SK-N-SH treated with all-trans-retinoic acid at 6 μM for 48 hours (cell line): ENCODE measurements at regions not wholly inside any gene's neighbourhood (a gene's known extent, or its start where the extent isn't known, plus 50 kb on each side); places are given as distances from the start of the nearest gene placed in this dataset.

Experiments
- ATAC-seq: fragments of 200-7000 bp; cut with Tn5 transposase; 3 replicates; pipeline ENCODE4 v1.9.1; 2020; ENCODE audit warnings: mild to moderate bottlenecking, moderate library complexity
- ARNTL ChIP-seq: fragments of 450-650 bp; formaldehyde crosslinking; IDR thresholded peaks from 2 replicates; pipeline ENCODE4 v1.5.0; 2020; ENCODE audit warnings: low read depth, mild to moderate bottlenecking, moderate library complexity, borderline replicate concordance
- BACH2 ChIP-seq: fragments of 250-450 bp; sonication (Bioruptor Pico); IDR thresholded peaks from 2 replicates; pipeline ENCODE4 v1.9.0; 2021; ENCODE audit warnings: mild to moderate bottlenecking, borderline replicate concordance
- CSDC2 ChIP-seq: fragments of 250-450 bp; sonication (Bioruptor Pico); IDR thresholded peaks from 2 replicates; pipeline ENCODE4 v1.5.0; 2020; ENCODE audit warnings: mild to moderate bottlenecking, moderate library complexity
- CSRNP3 ChIP-seq: fragments of 250-450 bp; sonication (Bioruptor Pico); IDR thresholded peaks from 2 replicates; pipeline ENCODE4 v1.5.1; 2021; ENCODE audit warnings: mild to moderate bottlenecking, moderate library complexity
- ESRRG ChIP-seq: fragments of 250-450 bp; sonication (Bioruptor Pico); IDR thresholded peaks from 2 replicates; pipeline ENCODE4 v1.6.1; 2021; ENCODE audit warnings: mild to moderate bottlenecking
- GLIS3 ChIP-seq: fragments of 250-450 bp; sonication (Bioruptor Pico); IDR thresholded peaks from 2 replicates; pipeline ENCODE4 v1.5.0; 2020; ENCODE audit warnings: mild to moderate bottlenecking, moderate library complexity
- ISL1 ChIP-seq: fragments of 250-450 bp; sonication (Bioruptor Pico); IDR thresholded peaks from 2 replicates; pipeline ENCODE4 v2.1.2; 2022; ENCODE audit warnings: mild to moderate bottlenecking, moderate library complexity
- PPARA ChIP-seq: fragments of 250-450 bp; sonication (Bioruptor Pico); IDR thresholded peaks from 2 replicates; pipeline ENCODE4 v1.5.0; 2020; ENCODE audit warnings: mild to moderate bottlenecking, borderline replicate concordance
- RARB ChIP-seq: fragments of 250-450 bp; sonication (Bioruptor Pico); IDR thresholded peaks from 2 replicates; pipeline ENCODE4 v1.8.0; 2021; ENCODE audit warnings: mild to moderate bottlenecking, moderate library complexity
- SNAI2 ChIP-seq: fragments of 250-450 bp; sonication (Bioruptor Pico); IDR thresholded peaks from 2 replicates; pipeline ENCODE4 v1.5.0; 2020; ENCODE audit warnings: mild to moderate bottlenecking, moderate library complexity
- TCF4 ChIP-seq: fragments of 250-450 bp; sonication (Bioruptor Pico); IDR thresholded peaks from 2 replicates; pipeline ENCODE4 v1.8.0; 2021; ENCODE audit warnings: mild to moderate bottlenecking, moderate library complexity, borderline replicate concordance
- TOX ChIP-seq: fragments of 250-450 bp; sonication (Bioruptor Pico); IDR thresholded peaks from 2 replicates; pipeline ENCODE4 v1.8.0; 2021; ENCODE audit warnings: mild to moderate bottlenecking, moderate library complexity, borderline replicate concordance
- ZC3H10 ChIP-seq: fragments of 250-450 bp; sonication (Bioruptor Pico); IDR thresholded peaks from 2 replicates; pipeline ENCODE4 v1.5.1; 2021; ENCODE audit warnings: mild to moderate bottlenecking, moderate library complexity
- ZFP3 ChIP-seq: fragments of 250-450 bp; sonication (Bioruptor Pico); IDR thresholded peaks from 2 replicates; pipeline ENCODE4 v1.5.0; 2020; ENCODE audit warnings: mild to moderate bottlenecking, moderate library complexity
- ZFP30 ChIP-seq: fragments of 450-650 bp; formaldehyde crosslinking; IDR thresholded peaks from 2 replicates; pipeline ENCODE4 v1.5.0; 2022; ENCODE audit warnings: mild to moderate bottlenecking, moderate library complexity
- ZNF565 ChIP-seq: fragments of 450-650 bp; formaldehyde crosslinking; conservative IDR thresholded peaks from 2 replicates; pipeline ENCODE4 v1.5.0; 2020; ENCODE audit warnings: low read depth, mild to moderate bottlenecking, moderate library complexity
- ZNF70 ChIP-seq: fragments of 450-650 bp; formaldehyde crosslinking; IDR thresholded peaks from 2 replicates; pipeline ENCODE4 v1.5.0; 2020; ENCODE audit warnings: mild to moderate bottlenecking, moderate library complexity
- ZNF8 ChIP-seq: fragments of 450-650 bp; formaldehyde crosslinking; IDR thresholded peaks from 2 replicates; pipeline ENCODE4 v1.5.0; 2020; ENCODE audit warnings: mild to moderate bottlenecking, moderate library complexity
- TF ChIP-seq, protein P1 (sequence below): fragments of 250-450 bp; sonication (Bioruptor Pico); IDR thresholded peaks from 2 replicates; pipeline ENCODE4 v1.8.0; 2021; ENCODE audit warnings: low read depth, mild to moderate bottlenecking, moderate library complexity, borderline replicate concordance
- TF ChIP-seq, protein P2 (sequence below): fragments of 250-450 bp; sonication (Bioruptor Pico); IDR thresholded peaks from 2 replicates; pipeline ENCODE4 v1.8.0; 2020; ENCODE audit warnings: mild to moderate bottlenecking, moderate library complexity, borderline replicate concordance

DNA sequence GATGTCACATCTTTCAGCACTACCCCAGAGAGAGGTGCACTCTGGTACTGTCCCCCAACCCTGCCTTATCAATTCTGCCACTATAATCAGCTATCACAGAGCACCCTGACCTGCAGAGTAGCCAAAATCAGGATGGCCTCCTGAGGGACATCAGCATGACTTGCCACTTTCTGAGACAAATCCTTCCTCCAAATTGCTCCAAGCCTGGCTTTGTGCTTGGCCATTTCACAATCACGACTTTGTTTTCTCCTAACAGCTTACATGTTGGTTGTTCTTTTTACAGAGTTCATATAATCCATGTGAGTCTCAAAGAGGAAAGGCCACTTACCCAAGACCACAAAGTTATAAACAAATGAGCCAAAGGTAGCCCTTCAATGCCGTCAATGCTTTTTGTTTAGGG is 449.0 kb upstream of the CDH5 start:
- ATAC-seq, result no peak
- no peak for TF ChIP-seq RARB
- TF ChIP-seq, protein P1, sequence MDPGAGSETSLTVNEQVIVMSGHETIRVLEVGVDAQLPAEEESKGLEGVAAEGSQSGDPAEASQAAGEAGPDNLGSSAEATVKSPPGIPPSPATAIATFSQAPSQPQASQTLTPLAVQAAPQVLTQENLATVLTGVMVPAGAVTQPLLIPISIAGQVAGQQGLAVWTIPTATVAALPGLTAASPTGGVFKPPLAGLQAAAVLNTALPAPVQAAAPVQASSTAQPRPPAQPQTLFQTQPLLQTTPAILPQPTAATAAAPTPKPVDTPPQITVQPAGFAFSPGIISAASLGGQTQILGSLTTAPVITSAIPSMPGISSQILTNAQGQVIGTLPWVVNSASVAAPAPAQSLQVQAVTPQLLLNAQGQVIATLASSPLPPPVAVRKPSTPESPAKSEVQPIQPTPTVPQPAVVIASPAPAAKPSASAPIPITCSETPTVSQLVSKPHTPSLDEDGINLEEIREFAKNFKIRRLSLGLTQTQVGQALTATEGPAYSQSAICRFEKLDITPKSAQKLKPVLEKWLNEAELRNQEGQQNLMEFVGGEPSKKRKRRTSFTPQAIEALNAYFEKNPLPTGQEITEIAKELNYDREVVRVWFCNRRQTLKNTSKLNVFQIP, result no peak
- TF ChIP-seq ZNF70 (CRISPR knock-in tag), result no peak

DNA sequence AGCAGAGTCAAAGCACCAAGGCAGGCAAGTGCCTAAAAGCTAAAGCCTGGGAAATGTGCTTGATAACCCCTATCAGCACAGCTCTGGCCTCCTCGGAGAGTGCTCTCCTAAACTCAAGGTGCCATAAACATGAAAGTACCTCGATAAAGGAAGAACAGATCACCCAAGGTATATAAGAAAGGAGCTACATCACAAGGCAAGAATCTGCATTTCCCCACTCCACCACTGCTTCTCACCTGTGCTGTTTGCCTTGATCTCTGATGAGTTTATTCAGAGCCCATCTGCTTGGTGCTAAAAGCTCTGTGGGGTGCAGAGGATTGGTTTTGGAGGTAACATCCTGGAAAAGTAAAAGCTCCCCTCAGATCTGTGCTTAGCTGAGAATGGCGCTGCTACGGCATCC is 449.5 kb upstream of the CDH5 start:
- TF ChIP-seq SNAI2 (CRISPR knock-in tag) (no peak), GLIS3 (CRISPR knock-in tag) (no peak), TOX (CRISPR knock-in tag) (no peak), ZNF8 (CRISPR knock-in tag) (no peak), TCF4 (no peak), ZNF70 (CRISPR knock-in tag) (no peak), ISL1 (CRISPR knock-in tag) (no peak), RARB (no peak), ARNTL (CRISPR knock-in tag) (no peak), CSDC2 (CRISPR knock-in tag) (no peak), ZC3H10 (CRISPR knock-in tag) (no peak), ZFP3 (CRISPR knock-in tag) (no peak)
- TF ChIP-seq, protein P2, sequence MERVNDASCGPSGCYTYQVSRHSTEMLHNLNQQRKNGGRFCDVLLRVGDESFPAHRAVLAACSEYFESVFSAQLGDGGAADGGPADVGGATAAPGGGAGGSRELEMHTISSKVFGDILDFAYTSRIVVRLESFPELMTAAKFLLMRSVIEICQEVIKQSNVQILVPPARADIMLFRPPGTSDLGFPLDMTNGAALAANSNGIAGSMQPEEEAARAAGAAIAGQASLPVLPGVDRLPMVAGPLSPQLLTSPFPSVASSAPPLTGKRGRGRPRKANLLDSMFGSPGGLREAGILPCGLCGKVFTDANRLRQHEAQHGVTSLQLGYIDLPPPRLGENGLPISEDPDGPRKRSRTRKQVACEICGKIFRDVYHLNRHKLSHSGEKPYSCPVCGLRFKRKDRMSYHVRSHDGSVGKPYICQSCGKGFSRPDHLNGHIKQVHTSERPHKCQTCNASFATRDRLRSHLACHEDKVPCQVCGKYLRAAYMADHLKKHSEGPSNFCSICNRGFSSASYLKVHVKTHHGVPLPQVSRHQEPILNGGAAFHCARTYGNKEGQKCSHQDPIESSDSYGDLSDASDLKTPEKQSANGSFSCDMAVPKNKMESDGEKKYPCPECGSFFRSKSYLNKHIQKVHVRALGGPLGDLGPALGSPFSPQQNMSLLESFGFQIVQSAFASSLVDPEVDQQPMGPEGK (CRISPR knock-in tag), result no peak
- no peak for ATAC-seq

GRCh38 chr16:65910291-65910690 is 456.2 kb upstream of the CDH5 start:
- no peak for ATAC-seq
- TF ChIP-seq SNAI2 (CRISPR knock-in tag) (no peak), CSDC2 (CRISPR knock-in tag) (no peak)

DNA sequence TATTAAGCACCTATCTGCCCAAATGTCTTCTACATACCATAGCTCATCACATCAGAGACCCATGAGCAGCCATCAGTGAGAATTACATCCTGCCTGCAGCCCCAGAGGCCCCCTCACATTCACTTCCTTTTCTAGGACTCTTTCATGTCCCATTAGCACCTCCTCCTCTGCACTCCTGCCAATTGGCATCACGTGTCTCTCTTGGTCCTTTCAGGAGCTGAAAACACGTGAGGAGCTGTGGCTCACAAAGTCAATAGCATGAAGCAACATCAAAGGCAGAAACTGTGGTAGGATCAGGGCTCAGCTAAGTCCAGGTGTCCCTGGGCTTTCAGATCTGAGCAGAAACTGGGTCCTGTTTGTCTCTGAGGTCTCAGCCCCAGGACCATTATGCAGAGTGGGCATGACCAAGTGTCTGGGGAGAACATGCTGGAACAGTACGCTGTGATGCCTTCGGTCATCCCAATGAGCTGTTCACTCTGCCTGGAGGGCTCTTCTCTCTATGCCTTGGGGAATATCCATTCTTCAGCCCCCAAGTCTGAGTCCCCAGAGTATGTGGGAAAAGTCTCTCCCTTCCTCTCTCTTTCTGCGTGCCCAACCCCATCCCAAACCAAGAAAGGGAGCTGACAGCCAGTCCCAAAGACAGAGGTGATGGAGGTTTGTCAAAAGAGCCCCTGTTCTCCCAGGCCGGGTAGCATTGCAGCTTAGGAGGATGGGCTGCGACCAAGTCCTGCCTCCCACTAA is 457.0 kb upstream of the CDH5 start:
- no peak for ATAC-seq
- TF ChIP-seq TCF4 (no peak), ZNF8 (CRISPR knock-in tag) (no peak)

- ATAC-seq, result no peak
- no peak for TF ChIP-seq RARB
- TF ChIP-seq ZNF8 (CRISPR knock-in tag), result no peak
- TF ChIP-seq, protein P1, result no peak
- TF ChIP-seq ISL1 (CRISPR knock-in tag), result no peak
- no peak for TF ChIP-seq PPARA (CRISPR knock-in tag)
- no peak for TF ChIP-seq ESRRG (CRISPR knock-in tag)
- TF ChIP-seq GLIS3 (CRISPR knock-in tag), result no peak
- TF ChIP-seq CSDC2 (CRISPR knock-in tag), result no peak
- TF ChIP-seq ZFP30 (CRISPR knock-in tag), result no peak
- TF ChIP-seq ZFP3 (CRISPR knock-in tag), result no peak
- no peak for TF ChIP-seq CSRNP3
- no peak for TF ChIP-seq BACH2 (CRISPR knock-in tag)
- TF ChIP-seq, protein P2 (CRISPR knock-in tag), result no peak
- no peak for TF ChIP-seq ARNTL (CRISPR knock-in tag)
- TF ChIP-seq ZC3H10 (CRISPR knock-in tag), result no peak
- no peak for TF ChIP-seq ZNF565 (CRISPR knock-in tag)
Measured at GRCh38 chr16:65908568-65908967, 457.9 kb upstream of the CDH5 start.
